Lung (tissue), 11 donors: ENCODE measurements at regions not wholly inside any gene's neighbourhood (a gene's known extent, or its start where the extent isn't known, plus 50 kb on each side); places are given as distances from the start of the nearest gene placed in this dataset.

Experiments
- ATAC-seq: fragments of 200-7000 bp; cut with Tn5 transposase; one replicate; pipeline ENCODE4 v1.9.1; 2020; ENCODE audit warnings: moderate number of reproducible peaks; ENCODE audit not compliant: insufficient read depth, low FRiP score
- DNase-seq, 3 donors: peaks; one replicate each; pipeline ENCODE4 v3.0.0-alpha.2; 2013 to 2017
- H3K27ac ChIP-seq, 2 donors: one replicate each; pipeline ENCODE4 v1.5.1; 2013; ENCODE audit warnings: mild to moderate bottlenecking in 2 of 2, moderate library complexity in 2 of 2, control low read depth in 1 of 2, inconsistent platforms in 1 of 2, low read depth in 1 of 2, low read length in 1 of 2
- H3K27me3 ChIP-seq, 3 donors: one replicate each; pipeline ENCODE4 v1.5.1; 2013; ENCODE audit warnings: low read length in 2 of 3; ENCODE audit not compliant: control insufficient read depth in 3 of 3, insufficient read depth in 3 of 3
- H3K36me3 ChIP-seq, 4 donors: one replicate each; pipeline ENCODE4 v1.5.1; 2013; ENCODE audit warnings: low read length in 4 of 4, mild to moderate bottlenecking in 1 of 4, moderate library complexity in 1 of 4; ENCODE audit not compliant: control insufficient read depth in 4 of 4, insufficient read depth in 4 of 4
- H3K4me1 ChIP-seq, 5 donors: one replicate each; pipeline ENCODE4 v1.5.1; 2013; ENCODE audit warnings: low read length in 5 of 5, mild to moderate bottlenecking in 2 of 5, moderate library complexity in 1 of 5; ENCODE audit not compliant: control insufficient read depth in 5 of 5, insufficient read depth in 5 of 5
- H3K4me3 ChIP-seq: one replicate; pipeline ENCODE4 v1.5.1; 2013; ENCODE audit warnings: mild to moderate bottlenecking, control low read depth, moderate library complexity
- H3K9ac ChIP-seq, 2 donors: one replicate each; pipeline ENCODE4 v1.5.1; 2013; ENCODE audit warnings: low read length in 2 of 2, control low read depth in 1 of 2; ENCODE audit not compliant: insufficient read depth in 1 of 2
- H3K9me3 ChIP-seq, 4 donors: one replicate each; pipeline ENCODE4 v1.5.1; 2013; ENCODE audit warnings: low read length in 3 of 4, mild to moderate bottlenecking in 1 of 4, moderate library complexity in 1 of 4; ENCODE audit not compliant: control insufficient read depth in 4 of 4, insufficient read depth in 3 of 4
- WGBS, 2 donors: extraction: QIAGEN DNeasy Blood & Tissue Kit; methylation state at CpG; one replicate each; pipeline ENCODE4 v1.1.7; 2013; 5-methylcytosine and 5-hydroxymethylcytosine counted together
- TF ChIP-seq, protein P1 (sequence below): IDR thresholded peaks from 2 replicates; pipeline ENCODE4 v1.5.1; 2012; ENCODE audit warnings: mild to moderate bottlenecking; ENCODE audit errors: control extremely low read depth, extremely low read depth
- donor health status: control.
- donor health status: control.
- donor health status: Bipolar disorder and iron deficiency.
- donor health status: healthy.
- donor health status: DM: yes; HTN: yes; CAD: no.

DNA sequence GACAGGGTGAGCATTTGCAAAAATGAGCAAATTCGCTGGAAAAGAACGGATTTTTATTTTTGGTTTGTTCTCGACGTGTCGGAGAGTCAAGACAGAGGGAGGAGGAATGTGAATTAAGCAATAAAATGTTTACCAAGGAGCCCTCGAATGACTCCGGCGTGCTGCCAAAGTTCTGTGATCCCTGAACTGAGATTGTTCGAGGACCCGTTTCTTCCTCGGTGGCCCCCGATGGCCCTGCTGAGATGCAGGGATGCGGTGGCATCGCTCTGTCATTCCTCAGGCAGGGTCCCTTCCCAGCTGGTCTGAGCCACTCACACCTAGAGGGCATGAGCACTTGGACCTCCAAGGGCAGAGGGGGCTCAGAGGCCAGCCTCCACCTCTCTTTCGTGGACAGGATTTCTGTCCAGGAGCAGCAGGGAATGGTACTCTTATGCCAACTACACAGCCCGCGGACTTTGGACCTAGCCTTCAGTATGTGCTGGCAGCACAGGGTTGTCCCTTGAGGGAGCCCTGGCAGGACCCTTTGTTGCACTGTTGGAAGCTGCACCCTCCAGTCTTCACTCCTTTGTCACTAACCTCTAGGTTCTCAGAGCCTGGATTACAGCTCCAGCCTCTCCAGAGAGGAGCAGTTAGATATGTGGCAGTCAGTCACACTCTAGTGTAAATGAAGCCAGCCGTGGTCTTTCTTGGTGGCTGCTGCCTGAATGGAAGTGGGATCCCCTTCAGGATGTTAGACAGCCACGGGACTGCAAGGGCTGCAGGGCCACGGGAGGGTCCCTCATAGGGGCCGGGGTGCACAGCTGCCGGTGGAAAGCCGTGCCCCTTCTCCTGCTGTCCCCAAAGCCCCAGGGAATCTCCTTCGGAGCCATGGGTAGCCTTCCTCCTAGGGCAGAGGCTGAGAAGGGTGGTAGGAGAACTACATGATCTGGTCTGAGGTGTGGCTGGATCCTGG, 109.4 kb upstream of the ANO1 start:
- no peaks in the 10 kb centered on the region for H3K27me3 ChIP-seq
- H3K4me1 ChIP-seq = peaks cover 0 to 26% (median 9%) of the 10 kb centered on the region in 5 donors
- no peaks in the 10 kb centered on the region for H3K9me3 ChIP-seq
- H3K36me3 ChIP-seq = no peaks in the 10 kb centered on the region
- ATAC-seq (no peak), DNase-seq (peak; percentile 89 to 96 (median 93))
- WGBS, 2 donors = 62 to 75% methylated on average over 24 of the region's 24 CpGs
- no peak overlapping the region for H3K4me3 ChIP-seq
- TF ChIP-seq, protein P1, sequence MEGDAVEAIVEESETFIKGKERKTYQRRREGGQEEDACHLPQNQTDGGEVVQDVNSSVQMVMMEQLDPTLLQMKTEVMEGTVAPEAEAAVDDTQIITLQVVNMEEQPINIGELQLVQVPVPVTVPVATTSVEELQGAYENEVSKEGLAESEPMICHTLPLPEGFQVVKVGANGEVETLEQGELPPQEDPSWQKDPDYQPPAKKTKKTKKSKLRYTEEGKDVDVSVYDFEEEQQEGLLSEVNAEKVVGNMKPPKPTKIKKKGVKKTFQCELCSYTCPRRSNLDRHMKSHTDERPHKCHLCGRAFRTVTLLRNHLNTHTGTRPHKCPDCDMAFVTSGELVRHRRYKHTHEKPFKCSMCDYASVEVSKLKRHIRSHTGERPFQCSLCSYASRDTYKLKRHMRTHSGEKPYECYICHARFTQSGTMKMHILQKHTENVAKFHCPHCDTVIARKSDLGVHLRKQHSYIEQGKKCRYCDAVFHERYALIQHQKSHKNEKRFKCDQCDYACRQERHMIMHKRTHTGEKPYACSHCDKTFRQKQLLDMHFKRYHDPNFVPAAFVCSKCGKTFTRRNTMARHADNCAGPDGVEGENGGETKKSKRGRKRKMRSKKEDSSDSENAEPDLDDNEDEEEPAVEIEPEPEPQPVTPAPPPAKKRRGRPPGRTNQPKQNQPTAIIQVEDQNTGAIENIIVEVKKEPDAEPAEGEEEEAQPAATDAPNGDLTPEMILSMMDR = no peak
- peak overlapping the region in 1 of 2 donors; percentile 53 for H3K9ac ChIP-seq
- H3K27ac ChIP-seq = peak overlapping the region in 1 of 2 donors; percentile 43

DNA sequence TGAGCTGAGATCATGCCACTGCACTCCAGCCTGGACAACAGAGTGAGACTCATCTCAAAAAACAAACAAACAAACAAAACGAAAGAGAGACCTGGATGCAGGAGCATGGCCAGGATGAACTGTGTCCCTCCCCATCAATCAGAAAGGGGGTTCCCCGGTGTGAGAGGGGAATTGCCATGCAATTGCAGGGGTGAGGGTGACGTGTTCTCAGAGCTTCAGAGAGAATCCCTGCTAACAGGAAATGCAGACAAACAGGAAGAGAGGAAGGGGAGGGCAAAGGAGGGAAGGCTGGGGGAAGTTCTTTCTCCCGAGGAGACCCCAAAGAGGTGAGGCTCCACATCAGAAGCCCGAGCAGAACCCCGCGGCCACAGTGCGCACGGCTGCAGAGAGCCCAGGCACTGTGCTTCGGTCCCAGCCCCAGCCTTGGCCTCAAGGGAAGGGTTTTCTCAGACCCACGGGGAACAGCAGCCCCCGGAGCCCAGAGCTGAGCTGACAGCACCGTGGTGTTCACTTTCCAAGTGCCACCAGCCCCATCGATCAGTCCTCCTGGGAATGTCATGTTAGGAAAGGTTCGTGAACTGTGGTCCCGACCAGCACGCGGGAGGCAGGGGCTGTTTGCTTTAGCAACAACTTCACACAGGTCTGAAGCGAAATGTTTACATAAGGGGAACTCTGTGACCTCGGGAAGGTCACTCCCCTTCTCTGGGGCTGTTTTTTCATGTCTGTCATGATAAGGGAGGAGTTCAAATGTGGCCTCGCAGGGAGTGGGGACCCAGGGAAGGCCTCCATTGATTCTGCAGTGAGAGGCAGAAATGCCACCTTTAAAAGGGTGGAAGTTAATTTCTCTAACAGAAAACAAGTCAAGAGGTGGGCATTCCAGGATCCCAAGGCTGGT, 108.0 kb upstream of the ANO1 start:
- Histone ChIP-seq H3K9me3 (no peaks in the 10 kb centered on the region), H3K4me1 (peaks cover 0 to 20% (median 7%) of the 10 kb centered on the region in 5 donors), H3K27me3 (no peaks in the 10 kb centered on the region), H3K36me3 (no peaks in the 10 kb centered on the region), H3K4me3 (no peak overlapping the region), H3K27ac (no peak overlapping the region), H3K9ac (no peak overlapping the region)
- 24 to 29% methylated on average over 21 of the region's 21 CpGs for WGBS, 2 donors
- ATAC-seq = no peak
- TF ChIP-seq, protein P1 = no peak
- peak in 1 of 3 donors; percentile 42 for DNase-seq

DNA sequence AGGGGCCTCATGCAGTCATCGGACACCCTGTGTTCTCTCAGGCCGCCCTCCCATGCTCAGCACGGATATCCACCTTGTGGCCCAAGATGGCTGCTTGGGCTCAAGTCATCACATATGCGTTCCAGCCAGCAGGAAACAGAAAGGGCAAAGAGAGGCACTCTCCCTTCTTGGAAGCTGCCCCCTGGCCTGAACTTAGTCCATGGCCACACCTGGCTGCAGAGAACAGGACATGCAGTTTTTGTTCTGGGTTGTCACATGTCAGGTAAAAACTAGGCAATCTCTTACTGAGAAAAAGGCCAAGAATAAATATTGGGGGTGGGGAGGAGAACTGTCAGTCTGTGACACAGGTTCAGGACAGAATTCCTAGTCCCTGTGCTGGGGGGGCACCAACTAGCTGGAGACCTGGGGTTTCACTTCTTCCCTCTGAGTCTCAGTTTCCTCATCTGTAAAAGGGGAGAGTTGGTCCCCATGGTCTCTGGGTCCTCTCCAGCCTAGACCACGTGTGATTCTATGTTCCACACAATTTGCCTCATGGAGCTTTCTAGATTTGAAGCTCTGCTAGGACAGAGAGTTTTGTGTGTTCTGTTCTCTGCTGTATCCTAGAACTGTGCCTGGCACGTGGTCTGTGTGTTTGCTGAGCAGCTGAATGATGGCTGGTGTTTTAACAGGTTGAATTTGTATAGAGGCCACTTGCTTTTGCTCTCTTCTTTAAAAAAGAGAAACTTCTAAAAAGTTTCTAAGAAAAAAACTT, 107.2 kb upstream of the ANO1 start:
- WGBS, 2 donors = 92 to 93% methylated on average over 6 of the region's 6 CpGs
- Histone ChIP-seq H3K4me1 (peaks cover 0 to 20% (median 7%) of the 10 kb centered on the region in 5 donors), H3K27ac (no peak overlapping the region), H3K9me3 (no peaks in the 10 kb centered on the region), H3K27me3 (no peaks in the 10 kb centered on the region), H3K9ac (no peak overlapping the region), H3K36me3 (no peaks in the 10 kb centered on the region), H3K4me3 (no peak overlapping the region)
- TF ChIP-seq, protein P1 = no peak
- DNase-seq = no peak
- no peak for ATAC-seq
